ENCODE measurements at regions not wholly inside any gene's neighbourhood (a gene's known extent, or its start where the extent isn't known, plus 50 kb on each side); places are given as distances from the start of the nearest gene placed in this dataset.

GRCh38 chr3:95887114-95887513 is 927.3 kb upstream of the EPHA6 start:
- no peak overlapping the region for H3K27ac ChIP-seq
- no peak for DNase-seq
- TF ChIP-seq POLR2A (IDR thresholded peaks at IDR 0.05) = no peak
- TF ChIP-seq CTCF (IDR thresholded peaks at IDR 0.05) = no peak
- H3K4me1 ChIP-seq (replicated peaks in 1 of 2) = no peaks in the 10 kb centered on the region
- intact Hi-C loops (cut with DNase I) = no loop called here
- no peak overlapping the region for H3K4me3 ChIP-seq
- 52 to 64% (median 56%) methylated on average over 2 of the region's 2 CpGs for WGBS, 4 donors
- no peaks in the 10 kb centered on the region for H3K27me3 ChIP-seq
- no peaks in the 10 kb centered on the region for H3K9me3 ChIP-seq (replicated peaks in 1 of 3)
- no peaks in the 10 kb centered on the region for H3K36me3 ChIP-seq (replicated peaks in 1 of 2)

GRCh38 chr3:95894820-95895219 is 919.6 kb upstream of the EPHA6 start:
- Histone ChIP-seq H3K27ac (no peak overlapping the region), H3K36me3 (replicated peaks in 1 of 2) (no peaks in the 10 kb centered on the region), H3K4me1 (replicated peaks in 1 of 2) (no peaks in the 10 kb centered on the region), H3K9me3 (replicated peaks in 1 of 3) (no peaks in the 10 kb centered on the region), H3K4me3 (no peak overlapping the region), H3K27me3 (no peaks in the 10 kb centered on the region)
- intact Hi-C loops (cut with DNase I) = no loop called here
- WGBS, 4 donors = 61 to 71% (median 64%) methylated on average over 2 of the region's 2 CpGs
- TF ChIP-seq POLR2A (IDR thresholded peaks at IDR 0.05) (no peak), CTCF (IDR thresholded peaks at IDR 0.05) (no peak)
- no peak for DNase-seq

- no peaks in the 10 kb centered on the region for H3K4me1 ChIP-seq (replicated peaks in 1 of 2)
- H3K4me3 ChIP-seq = no peak overlapping the region
- no peaks in the 10 kb centered on the region for H3K36me3 ChIP-seq (replicated peaks in 1 of 2)
- no peak overlapping the region for H3K27ac ChIP-seq
- intact Hi-C loops (cut with DNase I) = no loop called here
- no peaks in the 10 kb centered on the region for H3K27me3 ChIP-seq
- TF ChIP-seq POLR2A (IDR thresholded peaks at IDR 0.05) = no peak
- no peak for TF ChIP-seq CTCF (IDR thresholded peaks at IDR 0.05)
- WGBS, 4 donors = 74 to 84% (median 78%) methylated on average over 2 of the region's 2 CpGs
- DNase-seq = no peak
- no peaks in the 10 kb centered on the region for H3K9me3 ChIP-seq (replicated peaks in 1 of 3)
Measured at GRCh38 chr3:95899494-95899893, 914.9 kb upstream of the EPHA6 start.

- no peak overlapping the region for H3K4me3 ChIP-seq
- no peak for TF ChIP-seq POLR2A (IDR thresholded peaks at IDR 0.05)
- no peaks in the 10 kb centered on the region for H3K4me1 ChIP-seq (replicated peaks in 1 of 2)
- no peaks in the 10 kb centered on the region for H3K36me3 ChIP-seq (replicated peaks in 1 of 2)
- DNase-seq = no peak
- H3K27ac ChIP-seq = no peak overlapping the region
- intact Hi-C loops (cut with DNase I) = no loop called here
- 38 to 56% (median 48%) methylated on average over 2 of the region's 2 CpGs for WGBS, 4 donors
- no peaks in the 10 kb centered on the region for H3K9me3 ChIP-seq (replicated peaks in 1 of 3)
- no peaks in the 10 kb centered on the region for H3K27me3 ChIP-seq
Measured at GRCh38 chr3:95899911-95900310, 914.5 kb upstream of the EPHA6 start.

- no peaks in the 10 kb centered on the region for H3K27me3 ChIP-seq
- intact Hi-C loops (cut with DNase I) = no loop called here
- no peak overlapping the region for H3K4me3 ChIP-seq
- no peaks in the 10 kb centered on the region for H3K4me1 ChIP-seq (replicated peaks in 1 of 2)
- TF ChIP-seq POLR2A (IDR thresholded peaks at IDR 0.05) (no peak), CTCF (IDR thresholded peaks at IDR 0.05) (no peak)
- no peak for DNase-seq
- no peaks in the 10 kb centered on the region for H3K36me3 ChIP-seq (replicated peaks in 1 of 2)
- H3K27ac ChIP-seq = no peak overlapping the region
- no peaks in the 10 kb centered on the region for H3K9me3 ChIP-seq (replicated peaks in 1 of 3)
Measured at GRCh38 chr3:95901948-95902347, 912.4 kb upstream of the EPHA6 start.
